ENCODE measurements at regions not wholly inside any gene's neighbourhood (a gene's known extent, or its start where the extent isn't known, plus 50 kb on each side); places are given as distances from the start of the nearest gene placed in this dataset.

DNA sequence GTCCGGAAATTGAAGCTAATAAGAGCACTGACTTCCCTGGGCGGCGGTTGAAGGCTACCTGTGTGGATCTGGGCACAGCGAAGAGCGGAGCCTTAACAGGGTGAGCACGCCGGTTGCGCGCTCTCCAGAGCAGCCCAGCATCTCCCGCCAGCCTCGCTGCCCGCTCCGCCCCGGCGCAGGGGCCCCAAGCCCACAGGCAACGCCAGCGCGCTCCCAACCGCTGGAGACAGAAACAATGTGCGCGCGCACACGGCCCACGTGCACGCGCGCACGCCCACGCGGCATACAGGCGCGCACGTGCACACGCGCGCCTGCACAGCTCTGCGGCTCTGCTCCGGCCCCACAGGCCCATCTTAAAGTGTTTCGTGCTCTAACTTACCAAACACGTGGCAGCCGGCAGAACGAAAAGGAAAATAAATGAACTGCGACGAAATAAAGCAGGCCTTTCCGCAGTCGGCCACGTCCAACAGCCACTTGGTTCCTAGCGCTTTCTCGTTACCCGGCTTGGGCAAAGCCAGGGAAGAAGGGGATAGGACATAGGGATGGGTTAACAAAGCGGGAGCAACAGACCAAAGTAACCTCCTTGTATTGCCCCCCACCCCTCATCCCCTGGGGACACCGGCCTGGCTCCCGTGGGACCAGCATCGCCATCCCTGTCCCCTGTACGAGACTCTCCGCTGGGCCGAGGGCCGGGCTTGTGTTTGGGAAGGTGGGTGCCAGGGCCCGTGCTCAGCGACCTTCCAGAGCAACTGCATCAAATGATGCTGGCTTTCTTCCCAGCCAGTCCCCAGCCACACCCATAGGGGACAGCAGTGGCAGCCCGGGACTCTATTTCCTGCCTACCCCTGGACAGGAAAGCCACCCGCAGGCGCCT lies 203.7 kb downstream of the ABHD5 start:
- no peak for DNase-seq (ENCODE audit: low spot score)

- no peak for DNase-seq (ENCODE audit: low spot score)
These were observed 204.8 kb downstream of the ABHD5 start for GRCh38 chr3:43895573-43895972.

- no peak for DNase-seq (ENCODE audit: low spot score)
These were observed 211.7 kb downstream of the ABHD5 start for GRCh38 chr3:43902415-43902814.

- no peak for DNase-seq (ENCODE audit: low spot score)
These were observed 214.4 kb downstream of the ABHD5 start for GRCh38 chr3:43905157-43905556.

- no peak for DNase-seq (ENCODE audit: low spot score)
These were observed 216.2 kb downstream of the ABHD5 start for GRCh38 chr3:43906849-43907507.

GRCh38 chr3:43907508-43907858 lies 216.7 kb downstream of the ABHD5 start:
- no peak for DNase-seq (ENCODE audit: low spot score)

DNA sequence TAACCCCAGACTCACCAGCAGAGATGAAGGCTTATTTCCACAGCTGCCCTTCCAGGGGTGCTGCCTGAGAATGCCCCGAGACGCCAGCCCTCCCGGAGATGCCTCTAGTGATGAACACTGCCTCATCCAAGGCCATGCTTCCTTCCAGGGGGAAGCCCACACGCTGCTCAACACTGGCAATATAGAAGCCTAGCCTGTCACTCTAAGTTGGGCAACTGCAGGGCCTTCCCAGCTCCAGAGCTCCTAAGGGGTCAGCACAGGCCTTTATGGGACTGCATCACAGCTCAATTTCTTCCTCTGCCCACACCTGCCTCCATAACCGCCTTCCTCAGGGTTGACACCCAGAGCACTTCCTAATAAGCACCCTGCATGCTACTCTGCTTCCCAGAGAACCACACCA lies 217.7 kb downstream of the ABHD5 start:
- DNase-seq (ENCODE audit: low spot score), result no peak

DNA sequence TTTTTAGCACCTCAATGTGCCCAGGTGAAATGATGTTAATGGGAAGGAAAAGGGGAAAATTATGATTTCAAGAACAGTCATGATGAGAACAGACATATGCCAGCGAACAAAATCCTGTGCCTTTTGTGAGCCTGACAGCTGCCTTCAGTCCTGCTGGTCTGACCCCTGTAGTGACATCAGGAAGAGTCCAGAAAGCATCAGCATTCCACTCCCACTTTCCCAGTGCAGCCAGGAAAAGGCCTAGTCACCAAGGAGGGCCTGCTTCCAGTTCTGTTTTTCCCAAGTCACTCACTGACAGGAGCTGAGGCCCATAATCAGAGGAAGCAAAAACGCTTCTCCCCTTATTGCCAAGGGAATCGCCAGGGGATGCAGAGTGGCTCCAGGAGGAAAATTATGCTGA lies 218.4 kb downstream of the ABHD5 start:
- DNase-seq (ENCODE audit: low spot score), result no peak

GRCh38 chr3:43910750-43911149 lies 220.0 kb downstream of the ABHD5 start:
- DNase-seq (ENCODE audit: low spot score), result no peak

DNA sequence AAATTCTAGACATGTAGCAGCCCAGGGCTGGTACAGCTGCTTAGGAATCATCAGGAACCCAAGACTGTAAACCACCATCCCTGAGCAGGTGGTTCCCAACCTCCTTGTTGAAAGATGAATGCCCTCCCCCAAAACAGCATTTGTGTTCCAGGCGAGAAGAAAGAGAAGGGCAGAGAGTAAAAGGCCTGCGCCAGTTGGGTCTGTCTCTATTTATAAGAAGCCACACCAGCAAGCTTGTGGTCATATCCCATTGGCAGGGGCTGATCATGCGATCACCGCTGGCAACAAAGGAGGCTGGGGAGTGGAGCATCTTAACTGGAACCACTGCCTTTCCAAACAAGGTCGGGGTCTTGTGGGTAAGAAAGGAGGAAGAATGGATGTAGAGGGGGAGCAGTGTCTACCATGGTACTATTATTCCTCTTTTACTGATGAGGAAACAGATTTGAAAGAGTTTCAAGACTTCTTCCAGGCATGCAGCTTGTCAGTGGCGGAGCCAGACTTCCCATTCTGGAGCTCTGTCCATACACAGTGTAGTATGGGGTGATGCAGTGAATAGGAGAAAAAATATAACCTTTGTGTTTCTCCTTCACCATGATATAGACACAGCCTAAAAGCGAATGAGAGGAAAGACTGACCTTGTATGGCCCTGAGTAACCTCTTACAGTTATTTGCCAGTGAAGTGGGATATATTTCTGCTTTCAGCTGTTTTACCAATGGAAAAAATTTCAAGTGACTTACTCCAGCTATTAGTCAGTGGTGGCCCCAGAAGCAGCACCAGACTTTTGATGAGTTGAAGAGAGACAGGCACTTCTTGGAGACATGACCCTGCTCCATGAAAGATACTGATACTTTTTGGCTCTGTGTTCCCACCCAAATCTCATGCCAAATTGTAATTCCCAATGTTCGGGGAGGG lies 222.6 kb downstream of the ABHD5 start:
- no peak for DNase-seq (ENCODE audit: low spot score)

DNA sequence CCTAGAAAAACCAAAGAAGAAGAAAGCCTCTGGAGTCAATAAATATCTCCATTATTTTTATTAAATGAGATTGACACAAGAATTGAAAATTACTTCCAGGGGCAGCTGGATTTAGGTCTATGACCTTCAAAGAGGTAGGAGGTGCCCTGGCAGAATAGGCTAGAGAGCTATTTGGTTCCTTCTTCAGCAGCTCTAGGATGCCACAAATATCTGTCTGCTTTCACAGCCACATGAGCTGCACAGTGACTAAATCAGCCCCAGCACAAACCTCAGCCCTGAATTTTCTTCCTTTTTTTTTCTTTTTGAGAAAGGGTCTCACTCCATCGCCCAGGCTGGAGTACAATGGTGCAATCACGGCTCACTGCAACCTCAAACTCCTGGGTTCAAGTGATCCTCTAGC lies 223.5 kb downstream of the ABHD5 start:
- no peak for DNase-seq (ENCODE audit: low spot score)

DNA sequence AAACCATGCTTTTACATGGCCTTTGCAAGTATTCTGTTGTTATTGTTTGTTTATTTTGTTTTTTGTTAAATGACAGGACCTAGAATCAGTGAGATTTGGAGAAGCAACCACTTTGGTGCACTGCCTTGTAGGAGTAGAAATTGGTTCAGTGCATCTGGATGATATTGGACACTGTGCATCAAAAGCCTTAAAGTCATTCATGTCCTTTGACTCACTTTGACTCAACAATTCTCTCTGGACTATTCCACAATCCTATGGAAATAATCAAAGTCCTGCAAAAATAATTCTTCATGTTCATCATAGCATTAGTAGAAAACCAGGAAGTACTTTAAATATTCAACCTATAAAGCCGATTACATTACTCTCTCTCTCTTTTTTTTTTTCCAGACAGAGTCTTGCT lies 224.8 kb downstream of the ABHD5 start:
- no peak for DNase-seq (ENCODE audit: low spot score)

DNA sequence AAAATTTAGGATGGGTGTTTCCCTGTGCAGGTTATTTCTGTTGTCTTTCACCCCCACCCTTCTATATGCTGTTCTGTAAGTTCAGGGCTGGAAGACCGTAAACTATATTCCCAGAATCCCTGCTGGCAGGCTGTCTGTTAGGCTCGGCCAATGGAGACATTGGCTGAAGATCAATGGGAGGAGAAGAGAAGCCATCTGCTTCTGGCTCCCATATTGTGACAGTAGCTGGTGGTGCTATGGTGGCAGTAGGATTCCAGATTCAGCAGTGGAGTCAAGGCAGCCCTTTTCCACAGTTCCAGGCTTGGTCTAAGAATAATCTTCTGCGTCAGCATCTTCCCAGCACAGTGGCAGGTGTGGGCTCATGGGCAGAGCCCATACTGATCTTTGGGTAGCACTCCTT lies 226.6 kb downstream of the ABHD5 start:
- no peak for DNase-seq (ENCODE audit: low spot score)

GRCh38 chr3:43919029-43919428 lies 228.3 kb downstream of the ABHD5 start:
- DNase-seq (ENCODE audit: low spot score), result no peak

- no peak for DNase-seq (ENCODE audit: low spot score)
These were observed 230.4 kb downstream of the ABHD5 start for GRCh38 chr3:43921056-43921648.

DNA sequence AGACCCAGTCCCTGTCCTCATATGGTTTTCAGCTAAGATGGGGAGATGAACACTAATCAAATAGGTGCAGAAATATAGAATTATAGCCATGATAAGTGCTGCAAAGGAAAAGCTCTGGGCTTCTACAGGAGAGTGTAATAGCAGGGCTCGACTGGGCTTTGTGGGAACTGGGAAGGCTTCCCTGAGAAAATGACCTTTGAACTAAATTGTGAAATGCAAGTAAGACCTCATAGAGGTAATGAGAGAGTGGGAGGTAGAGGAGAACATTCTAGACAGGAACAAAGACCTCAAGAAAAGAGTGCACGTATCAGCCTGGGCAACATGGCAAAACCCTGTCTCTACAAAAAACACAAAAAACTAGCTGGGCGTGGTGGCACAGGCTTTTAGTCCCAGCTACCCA lies 231.6 kb downstream of the ABHD5 start:
- no peak for DNase-seq (ENCODE audit: low spot score)

DNA sequence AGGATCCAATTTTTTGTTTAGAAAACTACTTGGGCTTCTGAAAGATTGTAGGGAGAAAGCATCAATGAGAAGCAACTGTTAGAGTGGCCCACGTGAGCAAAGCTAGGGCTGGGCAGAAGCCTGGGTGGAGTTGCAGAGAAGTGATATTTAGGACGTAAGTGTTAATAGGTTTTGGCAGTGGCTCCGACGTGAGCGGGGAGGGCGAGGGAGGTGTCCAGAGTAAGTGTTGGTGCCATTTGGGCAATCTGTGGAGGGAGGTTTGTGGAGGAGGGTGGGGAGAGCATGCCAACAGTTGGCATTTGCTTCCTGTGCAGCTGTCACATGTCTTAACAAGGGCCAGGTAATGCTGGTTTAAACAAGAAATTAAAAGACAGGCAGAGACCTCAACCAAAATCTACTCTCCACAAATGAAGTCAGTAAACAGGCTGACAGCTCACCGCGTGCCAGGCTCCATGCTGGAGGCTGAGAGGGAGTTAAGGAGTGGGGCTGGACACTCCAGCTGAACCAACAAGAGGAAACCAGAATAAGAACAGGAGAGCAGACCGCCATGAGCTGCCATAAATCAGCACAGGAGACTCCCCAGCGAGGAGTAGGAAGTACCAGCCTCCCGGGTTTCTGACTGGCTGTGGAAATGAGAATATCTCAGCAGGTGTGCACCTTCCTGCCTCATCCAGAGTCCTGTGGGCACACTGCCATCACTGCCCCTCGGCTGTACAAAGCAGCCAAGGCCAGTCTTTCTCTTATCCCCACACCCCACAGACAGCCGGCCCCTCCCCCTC lies 232.6 kb downstream of the ABHD5 start:
- DNase-seq (ENCODE audit: low spot score), result no peak

- DNase-seq (ENCODE audit: low spot score), result no peak
These were observed 235.3 kb downstream of the ABHD5 start for GRCh38 chr3:43926055-43926454.

DNA sequence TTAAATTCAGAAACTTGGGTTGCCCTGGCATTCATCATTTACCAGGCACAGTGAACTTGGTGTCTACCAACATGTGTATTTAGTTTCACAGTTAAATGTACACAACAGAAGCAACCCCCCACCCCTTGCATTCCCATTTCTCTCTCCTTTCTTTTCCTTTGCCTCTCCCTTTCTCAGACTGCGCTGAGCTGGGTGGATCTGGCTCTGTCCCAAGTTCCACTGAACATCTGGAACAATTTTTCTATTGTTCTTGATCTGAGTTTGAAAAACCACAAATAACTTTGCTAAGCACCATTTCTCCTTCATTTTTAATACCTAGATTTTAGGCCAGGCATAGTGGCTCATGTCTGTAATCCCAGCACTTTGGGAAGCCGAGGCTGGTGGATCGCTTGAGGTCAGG lies 242.2 kb downstream of the ABHD5 start:
- no peak for DNase-seq (ENCODE audit: low spot score)

DNA sequence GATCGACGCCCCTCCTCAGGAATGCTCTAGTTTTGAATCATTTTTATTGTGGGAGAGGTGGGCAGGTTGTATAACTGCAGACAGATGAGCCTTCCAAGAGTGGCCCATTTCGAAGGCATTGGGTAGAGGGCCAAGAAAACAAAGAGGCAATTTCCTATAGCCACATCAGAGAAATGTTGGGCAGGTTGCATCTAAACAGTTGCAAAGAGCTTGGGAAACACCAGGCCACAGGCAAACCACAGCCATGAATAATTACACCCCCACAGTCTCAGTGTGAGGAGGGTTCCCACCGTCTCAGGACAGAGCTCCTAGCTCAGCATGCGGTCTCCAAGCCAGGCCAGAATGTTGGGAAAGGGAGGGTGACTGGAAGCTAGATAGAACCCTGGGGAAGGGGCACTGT lies 257.3 kb downstream of the ABHD5 start:
- no peak for DNase-seq (ENCODE audit: low spot score)

DNA sequence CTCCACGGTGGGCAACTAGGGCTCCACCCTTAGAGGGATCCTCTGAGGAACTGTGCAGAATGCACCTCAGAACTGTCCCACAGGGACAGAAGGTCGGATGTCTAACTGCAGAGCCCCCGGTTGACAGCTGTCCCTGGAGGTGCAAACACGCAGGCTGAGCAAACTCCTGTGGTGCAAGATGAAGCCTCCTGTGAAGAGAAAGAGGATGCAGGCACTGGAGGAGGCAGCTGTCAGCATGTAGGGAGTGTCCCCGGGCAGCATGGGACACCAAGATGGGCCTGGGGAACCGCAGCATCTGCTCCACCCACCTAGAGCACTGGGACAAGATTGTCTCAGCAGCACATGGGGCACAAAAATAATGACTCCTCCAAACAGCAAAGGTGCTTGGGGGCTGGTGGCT lies 258.9 kb downstream of the ABHD5 start:
- DNase-seq (ENCODE audit: low spot score), result no peak
